SK-N-MC (cell line): ENCODE measurements at regions not wholly inside any gene's neighbourhood (a gene's known extent, or its start where the extent isn't known, plus 50 kb on each side); places are given as distances from the start of the nearest gene placed in this dataset.

Source experiments
- EZH2 ChIP-seq: fragments of 200-600 bp; sonication (generic); IDR thresholded peaks from one replicate; pipeline ENCODE4 v1.6.1; 2017; ENCODE audit warnings: antibody characterized with exemption
- FOXP2 ChIP-seq: optimal IDR thresholded peaks from 2 replicates; pipeline ENCODE3; 2011; ENCODE audit warnings: mild to moderate bottlenecking, moderate library complexity; ENCODE audit not compliant: insufficient read depth; ENCODE audit errors: extremely low read length, control extremely low read depth
- POLR2AphosphoS5 ChIP-seq: IDR thresholded peaks from 2 replicates; pipeline ENCODE4 v1.6.1; 2012; ENCODE audit warnings: mild to moderate bottlenecking, low read depth, low read length, borderline replicate concordance

GRCh38 chr2:164069540-164069939, 333.7 kb upstream of the FIGN start:
- no peak for TF ChIP-seq POLR2AphosphoS5
- TF ChIP-seq EZH2: no peak
- TF ChIP-seq FOXP2: no peak
